Stimulated activated CD4-positive, alpha-beta T cell treated with anti-CD3 and anti-CD28 coated beads, Interleukin-15, amount 100 ng/mL, for 48 hours (primary cell): ENCODE measurements at regions not wholly inside any gene's neighbourhood (a gene's known extent, or its start where the extent isn't known, plus 50 kb on each side); places are given as distances from the start of the nearest gene placed in this dataset.
"Not testable (repeated sequence)": the region's sequence is repeated elsewhere in the genome, so short reads cannot be mapped to it uniquely, and the experiment has no call there.

Source experiments
- DNase-seq, 2 donors: peaks; one replicate each; pipeline ENCODE4 v3.0.0-alpha.2; 2020; ENCODE audit warnings: low read depth in 2 of 2

GRCh38 chr6:16949716-16950115, 152.1 kb upstream of the STMND1 start:
- DNase-seq, result no peak

GRCh38 chr6:16948396-16948795, 153.5 kb upstream of the STMND1 start:
- DNase-seq, result no peak

- DNase-seq, result no peak
These were observed 154.4 kb upstream of the STMND1 start for GRCh38 chr6:16947375-16948015.

- DNase-seq, result no peak
These were observed 157.3 kb upstream of the STMND1 start for GRCh38 chr6:16944596-16944995.

- DNase-seq, result no peak
These were observed 162.0 kb upstream of the STMND1 start for GRCh38 chr6:16939839-16940238.

GRCh38 chr6:16939351-16939750, 162.5 kb upstream of the STMND1 start:
- no peak for DNase-seq

- DNase-seq, result no peak
These were observed 165.0 kb upstream of the STMND1 start for GRCh38 chr6:16936893-16937292.

GRCh38 chr6:16933961-16934360, 167.9 kb upstream of the STMND1 start:
- DNase-seq, result no peak

- no peak for DNase-seq
These were observed 168.3 kb upstream of the STMND1 start for GRCh38 chr6:16933532-16933931.

- no peak for DNase-seq
These were observed 168.9 kb upstream of the STMND1 start for GRCh38 chr6:16932920-16933319.

- not testable (repeated sequence) for DNase-seq
These were observed 169.8 kb upstream of the ATXN1 start for GRCh38 chr6:16931079-16931478.

GRCh38 chr6:16930432-16930831, 169.2 kb upstream of the ATXN1 start:
- no peak for DNase-seq

GRCh38 chr6:16929809-16930208, 168.5 kb upstream of the ATXN1 start:
- DNase-seq, result no peak

- DNase-seq, result no peak
These were observed 167.1 kb upstream of the ATXN1 start for GRCh38 chr6:16928387-16928786.

GRCh38 chr6:16927205-16927604, 165.9 kb upstream of the ATXN1 start:
- no peak for DNase-seq

- DNase-seq, result no peak
These were observed 164.2 kb upstream of the ATXN1 start for GRCh38 chr6:16925461-16925860.

- DNase-seq, result no peak
These were observed 161.0 kb upstream of the ATXN1 start for GRCh38 chr6:16922282-16922681.

- no peak for DNase-seq
These were observed 160.3 kb upstream of the ATXN1 start for GRCh38 chr6:16921399-16922110.

- no peak for DNase-seq
These were observed 157.3 kb upstream of the ATXN1 start for GRCh38 chr6:16918586-16918985.

- no peak for DNase-seq
These were observed 152.9 kb upstream of the ATXN1 start for GRCh38 chr6:16914184-16914583.

- no peak for DNase-seq
These were observed 151.5 kb upstream of the ATXN1 start for GRCh38 chr6:16912756-16913155.

GRCh38 chr6:16911088-16911487, 149.8 kb upstream of the ATXN1 start:
- DNase-seq, result no peak

- no peak for DNase-seq
These were observed 148.5 kb upstream of the ATXN1 start for GRCh38 chr6:16909658-16910360.
